Panc1 (cell line): ENCODE measurements at regions not wholly inside any gene's neighbourhood (a gene's known extent, or its start where the extent isn't known, plus 50 kb on each side); places are given as distances from the start of the nearest gene placed in this dataset.

Experiments
- ATAC-seq: fragments of 200-7000 bp; cut with Tn5 transposase; 2 replicates; pipeline ENCODE4 v1.9.1; 2020; ENCODE audit warnings: mild to moderate bottlenecking, moderate library complexity
- BruUV-seq: library from RNA; stranded (reverse); fragments of 400-500 nt; replicated peaks from 2 replicates; lab custom pipeline; 2021; lab: Mats Ljungman, UMichigan
- CTCF ChIA-PET: fragments of 300-600 bp; sonication (Branson Sonifier 250); formaldehyde crosslinking; loops from one replicate; lab custom pipeline; 2022; ENCODE audit warnings: antibody characterized with exemption; lab: Charles Lee
- POLR2A ChIA-PET: fragments of 300-600 bp; sonication (Branson Sonifier 250); formaldehyde crosslinking; loops from one replicate; lab custom pipeline; 2022; ENCODE audit warnings: antibody characterized with exemption; lab: Charles Lee
- DNase-seq: peaks from one replicate; pipeline ENCODE4 v3.0.0-alpha.2; 2010; ENCODE audit warnings: low read depth, low spot score
- H3K27ac ChIP-seq: 2 replicates; pipeline ENCODE4 v1.5.1; 2011; ENCODE audit warnings: mild to moderate bottlenecking, low read length, inconsistent platforms
- H3K27me3 ChIP-seq: fragments of 200-500 bp; sonication (Bioruptor generic); 2 replicates; pipeline ENCODE4 v1.6.0; 2014; ENCODE audit warnings: low read length, inconsistent platforms; ENCODE audit not compliant: control insufficient read depth, insufficient read depth
- H3K36me3 ChIP-seq: fragments of 200-500 bp; sonication (Bioruptor generic); 2 replicates; pipeline ENCODE4 v1.5.1; 2014; ENCODE audit warnings: inconsistent platforms, mild to moderate bottlenecking, low read length, moderate library complexity; ENCODE audit not compliant: control insufficient read depth, insufficient read depth
- H3K4me1 ChIP-seq: 2 replicates; pipeline ENCODE4 v1.5.1; 2011; ENCODE audit warnings: inconsistent platforms, mild to moderate bottlenecking, low read length, moderate library complexity; ENCODE audit not compliant: control insufficient read depth, insufficient read depth
- H3K4me3 ChIP-seq, 2 experiments: 2 replicates each; pipeline ENCODE4 v1.5.1; 2011 to 2012; ENCODE audit warnings: low read depth in 2 of 2, low read length in 2 of 2, mild to moderate bottlenecking in 2 of 2, inconsistent platforms in 1 of 2, moderate library complexity in 1 of 2
- H3K9me3 ChIP-seq: fragments of 200-500 bp; sonication (Bioruptor generic); 2 replicates; pipeline ENCODE4 v1.5.1; 2014; ENCODE audit warnings: low read depth, mild to moderate bottlenecking, inconsistent platforms, low read length, moderate library complexity; ENCODE audit not compliant: control insufficient read depth, insufficient read depth
- CTCF ChIP-seq: fragments of 450-650 bp; IDR thresholded peaks from 2 replicates; pipeline ENCODE4 v1.5.1; 2017; ENCODE audit warnings: mild to moderate bottlenecking
- POLR2AphosphoS5 ChIP-seq: IDR thresholded peaks from 2 replicates; pipeline ENCODE4 v1.6.1; 2012; ENCODE audit warnings: mild to moderate bottlenecking, low read depth, low read length, moderate library complexity
- REST ChIP-seq, 2 experiments: IDR thresholded peaks; 2 replicates each; pipeline ENCODE4 v1.6.1; 2011 to 2012; ENCODE audit warnings: low read depth in 2 of 2, control low read depth in 1 of 2, low read length in 1 of 2, mild to moderate bottlenecking in 1 of 2, moderate library complexity in 1 of 2; ENCODE audit not compliant: insufficient read depth in 1 of 2
- SIN3A ChIP-seq: IDR thresholded peaks from 2 replicates; pipeline ENCODE4 v1.6.1; 2012; ENCODE audit warnings: low read depth, mild to moderate bottlenecking, low read length, moderate library complexity, borderline replicate concordance; ENCODE audit not compliant: insufficient read depth
- TCF7L2 ChIP-seq: IDR thresholded peaks from 2 replicates; pipeline ENCODE4 v1.6.1; 2011; ENCODE audit warnings: mild to moderate bottlenecking, low read depth, low read length, inconsistent platforms
- in situ Hi-C: cut with HindIII; loops from 2 replicates; pipeline ENCODE4 v1.10.0; 2016; ENCODE audit warnings: low sequenced_read_pairs, low pct_unique_long_range_greater_than_20kb
- intact Hi-C: fragments of 100-400 bp; cut with micrococcal nuclease; formaldehyde crosslinking; loops from one replicate; pipeline ENCODE4 v1.10.0; 2022; ENCODE audit not compliant: unreplicated experiment

GRCh38 chr15:72902245-72902918, 118.8 kb upstream of the ADPGK start:
- peaks cover 5% of the 10 kb centered on the region; the same call in 1 of the 2 replicates for H3K27me3 ChIP-seq
- H3K27ac ChIP-seq = no peak overlapping the region
- no peak for TF ChIP-seq TCF7L2
- no peak for TF ChIP-seq POLR2AphosphoS5
- TF ChIP-seq SIN3A = no peak
- TF ChIP-seq REST (IDR thresholded peaks at IDR 0.05; ENCODE audit: insufficient read depth in 1 of 2, low read depth in 2 of 2, low read length in 1 of 2) = no peak
- TF ChIP-seq CTCF = no peak
- peak; percentile 51; the same call in 1 of the 2 replicates for ATAC-seq
- no peak for DNase-seq
- no TSS peak for BruUV-seq
- ChIA-PET CTCF (no interaction called here), POLR2A (no interaction called here)
- intact Hi-C loops = no loop called here
- H3K4me3 ChIP-seq = no peak overlapping the region
- no peaks in the 10 kb centered on the region for H3K9me3 ChIP-seq
- in situ Hi-C loops = no loop called here
- no peaks in the 10 kb centered on the region for H3K4me1 ChIP-seq
- H3K36me3 ChIP-seq = no peaks in the 10 kb centered on the region

GRCh38 chr15:72892986-72893385, 109.4 kb upstream of the ADPGK start:
- no peak overlapping the region for H3K27ac ChIP-seq
- in situ Hi-C loops (no loop called here), intact Hi-C loops (no loop called here)
- no peak overlapping the region for H3K4me3 ChIP-seq
- ChIA-PET CTCF (interaction anchor here (0.5 kb wide), 1 partner anchor 35 kb away, joined by 4 read pairs; no protein-coding TSS in a partner anchor), POLR2A (no interaction called here)
- H3K9me3 ChIP-seq = peaks cover 3% of the 10 kb centered on the region; the same call in 1 of the 2 replicates
- no TSS peak for BruUV-seq
- TF ChIP-seq REST (IDR thresholded peaks at IDR 0.05; ENCODE audit: insufficient read depth in 1 of 2, low read depth in 2 of 2, low read length in 1 of 2) = no peak
- TF ChIP-seq CTCF = no peak
- no peak for TF ChIP-seq POLR2AphosphoS5
- TF ChIP-seq SIN3A = no peak
- TF ChIP-seq TCF7L2 = no peak
- ATAC-seq = no peak
- H3K27me3 ChIP-seq = peaks cover 4% of the 10 kb centered on the region; the same call in 1 of the 2 replicates
- DNase-seq = no peak
- no peaks in the 10 kb centered on the region for H3K36me3 ChIP-seq
- no peaks in the 10 kb centered on the region for H3K4me1 ChIP-seq
